ENCODE measurements at regions not wholly inside any gene's neighbourhood (a gene's known extent, or its start where the extent isn't known, plus 50 kb on each side); places are given as distances from the start of the nearest gene placed in this dataset.

DNA sequence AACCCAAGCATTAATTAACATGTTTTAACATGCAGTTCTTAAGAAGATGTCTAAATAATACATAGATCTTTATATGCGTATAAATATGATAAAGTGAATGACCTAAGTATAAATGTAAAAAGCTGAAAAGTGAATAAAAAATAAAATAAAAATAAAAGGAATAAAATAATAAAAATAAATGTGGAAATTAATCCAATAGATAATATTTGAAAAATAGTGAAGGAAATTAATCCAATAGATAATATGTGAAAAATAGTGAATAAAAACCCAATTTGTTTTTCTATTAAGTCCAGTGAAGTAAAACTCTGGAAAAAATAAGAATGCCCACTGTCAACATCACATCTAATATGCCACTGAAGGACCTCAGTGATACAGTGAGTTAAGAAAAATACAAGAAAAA is 180.6 kb upstream of the SLC27A6 start:
- H3K36me3 ChIP-seq (ENCODE audit: control insufficient read depth, insufficient read depth, low read length), result no peaks in the 10 kb centered on the region
- no peak overlapping the region for H2AK5ac ChIP-seq (ENCODE audit: low read depth, low read length)
- ATAC-seq (ENCODE audit: low read depth) (no peak), DNase-seq (no peak)
- H3K18ac ChIP-seq (ENCODE audit: low read depth, low read length), result no peak overlapping the region
- no peaks in the 10 kb centered on the region for H3K9me1 ChIP-seq (ENCODE audit: insufficient read depth, low read length)
- no peak overlapping the region for H4K8ac ChIP-seq (ENCODE audit: low read depth in 2 of 2, low read length in 2 of 2)
- H4K91ac ChIP-seq (ENCODE audit: insufficient read depth, low read depth, low read length), result no peak overlapping the region
- dilution Hi-C loops (cut with HindIII; ENCODE audit: low sequenced_read_pairs, unreplicated experiment) (no loop called here), in situ Hi-C loops (cut with MboI; ENCODE audit: low sequenced_read_pairs) (no loop called here), intact Hi-C loops (cut with micrococcal nuclease) (no loop called here)
- H2AK9ac ChIP-seq (replicated peaks; ENCODE audit: low read depth, low read length, poor library complexity), result no peak overlapping the region
- H3K27ac ChIP-seq (ENCODE audit: insufficient read depth, low read length), result no peak overlapping the region
- no peak overlapping the region for H3K23ac ChIP-seq (ENCODE audit: low read depth, low read length)
- H2BK5ac ChIP-seq (ENCODE audit: low read depth, low read length, poor library complexity, severe bottlenecking), result no peak overlapping the region
- no peaks in the 10 kb centered on the region for H4K20me1 ChIP-seq (ENCODE audit: insufficient read depth, low read length)
- H3K4me3 ChIP-seq (ENCODE audit: insufficient read depth, low read depth, low read length), result no peak overlapping the region
- H4K5ac ChIP-seq (ENCODE audit: low read depth, low read length), result no peak overlapping the region
- H3K79me1 ChIP-seq (ENCODE audit: low read depth in 1 of 2, low read length in 2 of 2), result no peaks in the 10 kb centered on the region
- TF ChIP-seq POLR2A (IDR thresholded peaks at IDR 0.05; ENCODE audit: low read depth, low read length) (no peak), MXI1 (IDR thresholded peaks at IDR 0.05; ENCODE audit: borderline replicate concordance, low read depth, low read length) (no peak), FOS (IDR thresholded peaks at IDR 0.05; ENCODE audit: low read depth, low read length) (no peak), BHLHE40 (IDR thresholded peaks at IDR 0.05; ENCODE audit: low read depth, low read length) (no peak), MAFK (IDR thresholded peaks at IDR 0.05; ENCODE audit: low read depth, low read length) (no peak), NFE2L2 (IDR thresholded peaks at IDR 0.05; ENCODE audit: low read depth, low read length) (no peak), RAD21 (IDR thresholded peaks at IDR 0.05; ENCODE audit: low read length) (no peak), CHD1 (IDR thresholded peaks at IDR 0.05; ENCODE audit: low read depth, low read length) (no peak), RFX5 (IDR thresholded peaks at IDR 0.05; ENCODE audit: low read depth, low read length) (no peak)
- TF ChIP-seq, protein P1, sequence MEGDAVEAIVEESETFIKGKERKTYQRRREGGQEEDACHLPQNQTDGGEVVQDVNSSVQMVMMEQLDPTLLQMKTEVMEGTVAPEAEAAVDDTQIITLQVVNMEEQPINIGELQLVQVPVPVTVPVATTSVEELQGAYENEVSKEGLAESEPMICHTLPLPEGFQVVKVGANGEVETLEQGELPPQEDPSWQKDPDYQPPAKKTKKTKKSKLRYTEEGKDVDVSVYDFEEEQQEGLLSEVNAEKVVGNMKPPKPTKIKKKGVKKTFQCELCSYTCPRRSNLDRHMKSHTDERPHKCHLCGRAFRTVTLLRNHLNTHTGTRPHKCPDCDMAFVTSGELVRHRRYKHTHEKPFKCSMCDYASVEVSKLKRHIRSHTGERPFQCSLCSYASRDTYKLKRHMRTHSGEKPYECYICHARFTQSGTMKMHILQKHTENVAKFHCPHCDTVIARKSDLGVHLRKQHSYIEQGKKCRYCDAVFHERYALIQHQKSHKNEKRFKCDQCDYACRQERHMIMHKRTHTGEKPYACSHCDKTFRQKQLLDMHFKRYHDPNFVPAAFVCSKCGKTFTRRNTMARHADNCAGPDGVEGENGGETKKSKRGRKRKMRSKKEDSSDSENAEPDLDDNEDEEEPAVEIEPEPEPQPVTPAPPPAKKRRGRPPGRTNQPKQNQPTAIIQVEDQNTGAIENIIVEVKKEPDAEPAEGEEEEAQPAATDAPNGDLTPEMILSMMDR (conservative IDR thresholded peaks at IDR 0.05; ENCODE audit: low read depth, low read length), result no peak
- no peak overlapping the region for H2AFZ ChIP-seq (replicated peaks; ENCODE audit: low read length, poor library complexity)
- no peak overlapping the region for H3K14ac ChIP-seq (replicated peaks; ENCODE audit: low read depth, low read length)
- BruUV-seq (replicated peaks), result no TSS peak
- no peak overlapping the region for H2BK120ac ChIP-seq (ENCODE audit: low read depth, low read length)
- no peak overlapping the region for H3K56ac ChIP-seq (ENCODE audit: extremely low read depth, insufficient read depth, low read length)
- no peaks in the 10 kb centered on the region for H3K9me3 ChIP-seq (ENCODE audit: control insufficient read depth, insufficient read depth, low read length)
- no peak overlapping the region for H3K9ac ChIP-seq (ENCODE audit: low read depth, low read length)
- no peak overlapping the region for H3K4me2 ChIP-seq (ENCODE audit: low read depth, low read length)
- no peak overlapping the region for H3K4ac ChIP-seq (ENCODE audit: low read depth, low read length)
- CTCF ChIA-PET, result no interaction called here
- H3K4me1 ChIP-seq (ENCODE audit: control insufficient read depth, insufficient read depth, low read length), result no peaks in the 10 kb centered on the region
- POLR2A ChIA-PET (ENCODE audit: unreplicated experiment), result no interaction called here
- H2BK20ac ChIP-seq (ENCODE audit: low read depth, low read length), result no peak overlapping the region
- H2BK15ac ChIP-seq (ENCODE audit: low read depth, low read length), result no peak overlapping the region
- no peaks in the 10 kb centered on the region for H3K27me3 ChIP-seq (ENCODE audit: control insufficient read depth, insufficient read depth, low read length)
- WGBS, 2 experiments (ENCODE audit: extremely low coverage in 2 of 2, insufficient read length in 1 of 2), result no CpG with 5 or more reads among the region's 1 CpG
